BE2C (cell line): ENCODE measurements at regions not wholly inside any gene's neighbourhood (a gene's known extent, or its start where the extent isn't known, plus 50 kb on each side); places are given as distances from the start of the nearest gene placed in this dataset.

Source experiments
- DNase-seq: peaks from one replicate; pipeline ENCODE4 v3.0.0-alpha.2; 2020
- H3K27me3 ChIP-seq: fragments of 250-450 bp; sonication (Bioruptor Pico); 2 replicates; pipeline ENCODE4 v1.5.1; 2020; ENCODE audit warnings: mild to moderate bottlenecking
- H3K36me3 ChIP-seq: fragments of 250-450 bp; sonication (Bioruptor Pico); 2 replicates; pipeline ENCODE4 v1.5.1; 2020; ENCODE audit warnings: mild to moderate bottlenecking
- H3K4me1 ChIP-seq: fragments of 250-450 bp; sonication (Bioruptor Pico); 2 replicates; pipeline ENCODE4 v1.5.1; 2020
- H3K4me3 ChIP-seq: 2 replicates; pipeline ENCODE4 v1.5.1; 2011; ENCODE audit warnings: low read depth, low read length
- H3K9me3 ChIP-seq: fragments of 250-450 bp; sonication (Bioruptor Pico); 2 replicates; pipeline ENCODE4 v1.5.1; 2020
- TF ChIP-seq, protein P1 (sequence below): IDR thresholded peaks from 2 replicates; pipeline ENCODE4 v1.5.1; 2012; ENCODE audit warnings: mild to moderate bottlenecking, low read depth, low read length

- DNase-seq, result no peak
- H3K4me1 ChIP-seq, result no peaks in the 10 kb centered on the region
- H3K27me3 ChIP-seq, result no peaks in the 10 kb centered on the region; the same call in 1 of the 2 replicates
- H3K36me3 ChIP-seq, result no peaks in the 10 kb centered on the region
- H3K9me3 ChIP-seq, result no peaks in the 10 kb centered on the region
- TF ChIP-seq, protein P1, sequence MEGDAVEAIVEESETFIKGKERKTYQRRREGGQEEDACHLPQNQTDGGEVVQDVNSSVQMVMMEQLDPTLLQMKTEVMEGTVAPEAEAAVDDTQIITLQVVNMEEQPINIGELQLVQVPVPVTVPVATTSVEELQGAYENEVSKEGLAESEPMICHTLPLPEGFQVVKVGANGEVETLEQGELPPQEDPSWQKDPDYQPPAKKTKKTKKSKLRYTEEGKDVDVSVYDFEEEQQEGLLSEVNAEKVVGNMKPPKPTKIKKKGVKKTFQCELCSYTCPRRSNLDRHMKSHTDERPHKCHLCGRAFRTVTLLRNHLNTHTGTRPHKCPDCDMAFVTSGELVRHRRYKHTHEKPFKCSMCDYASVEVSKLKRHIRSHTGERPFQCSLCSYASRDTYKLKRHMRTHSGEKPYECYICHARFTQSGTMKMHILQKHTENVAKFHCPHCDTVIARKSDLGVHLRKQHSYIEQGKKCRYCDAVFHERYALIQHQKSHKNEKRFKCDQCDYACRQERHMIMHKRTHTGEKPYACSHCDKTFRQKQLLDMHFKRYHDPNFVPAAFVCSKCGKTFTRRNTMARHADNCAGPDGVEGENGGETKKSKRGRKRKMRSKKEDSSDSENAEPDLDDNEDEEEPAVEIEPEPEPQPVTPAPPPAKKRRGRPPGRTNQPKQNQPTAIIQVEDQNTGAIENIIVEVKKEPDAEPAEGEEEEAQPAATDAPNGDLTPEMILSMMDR, result no peak
- no peak overlapping the region for H3K4me3 ChIP-seq
These were observed 179.3 kb upstream of the HDDC2 start for GRCh38 chr6:125481056-125481455.

- H3K4me1 ChIP-seq, result no peaks in the 10 kb centered on the region
- H3K4me3 ChIP-seq, result no peak overlapping the region
- H3K36me3 ChIP-seq, result no peaks in the 10 kb centered on the region
- no peaks in the 10 kb centered on the region for H3K9me3 ChIP-seq
- H3K27me3 ChIP-seq, result no peaks in the 10 kb centered on the region; the same call in none of the 2 replicates
- TF ChIP-seq, protein P1, result no peak
- DNase-seq, result no peak
These were observed 184.0 kb upstream of the HDDC2 start for GRCh38 chr6:125485757-125486156.

DNA sequence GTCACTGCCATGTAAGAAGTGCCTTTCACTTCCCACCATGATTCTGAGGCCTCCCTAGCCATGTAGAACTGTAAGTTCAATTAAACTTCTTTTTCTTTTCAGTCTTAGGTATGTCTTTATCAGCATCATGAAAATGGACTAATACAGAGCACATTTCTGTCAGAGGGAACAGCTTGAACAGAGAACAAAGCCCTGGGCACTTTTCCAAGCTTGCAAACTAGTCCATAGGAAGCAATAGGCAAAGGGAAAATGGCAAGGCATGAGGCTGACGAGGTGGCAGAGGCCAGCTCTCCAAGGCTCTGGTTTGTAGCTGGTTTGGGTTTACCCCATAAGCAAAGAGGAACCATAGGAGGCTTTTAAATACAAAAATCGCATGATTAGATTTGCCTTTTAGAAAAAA lies 185.1 kb upstream of the HDDC2 start:
- Histone ChIP-seq H3K36me3 (no peaks in the 10 kb centered on the region), H3K27me3 (no peaks in the 10 kb centered on the region; the same call in none of the 2 replicates), H3K4me1 (no peaks in the 10 kb centered on the region), H3K4me3 (no peak overlapping the region), H3K9me3 (no peaks in the 10 kb centered on the region)
- no peak for DNase-seq
- TF ChIP-seq, protein P1, result no peak

DNA sequence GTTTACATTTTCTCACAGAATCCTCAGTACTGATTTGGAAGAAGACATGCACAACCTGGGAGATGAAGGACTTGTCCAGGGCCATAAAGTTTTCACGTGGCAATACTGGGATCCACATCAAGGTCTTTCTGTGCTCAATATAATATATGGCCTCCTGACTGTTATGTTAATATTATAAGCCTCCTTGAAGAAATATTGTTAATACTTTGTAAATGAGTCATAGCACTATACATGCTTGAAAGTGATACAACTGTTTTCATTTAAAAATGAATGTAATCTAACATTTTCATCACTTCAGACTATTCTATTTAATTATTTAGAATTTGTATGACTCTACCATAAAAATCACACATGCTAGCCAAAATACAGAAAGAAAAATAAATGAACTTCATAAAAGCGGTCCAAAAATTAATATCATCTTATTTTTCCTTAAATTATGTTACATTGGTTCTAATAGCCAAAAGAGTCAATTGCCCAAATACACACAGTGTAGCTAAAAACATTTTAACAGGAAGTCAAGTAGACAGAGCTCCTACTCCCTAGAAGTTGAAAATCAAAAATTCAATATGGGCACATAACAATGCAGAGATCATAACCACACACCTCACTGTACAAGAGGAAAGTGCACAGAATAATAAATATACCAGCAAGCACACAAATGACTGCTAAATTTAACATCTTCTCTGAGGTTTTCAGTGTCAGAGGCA lies 188.0 kb upstream of the HDDC2 start:
- TF ChIP-seq, protein P1, result no peak
- no peaks in the 10 kb centered on the region; the same call in 1 of the 2 replicates for H3K27me3 ChIP-seq
- no peaks in the 10 kb centered on the region for H3K4me1 ChIP-seq
- no peak for DNase-seq
- no peaks in the 10 kb centered on the region for H3K36me3 ChIP-seq
- H3K4me3 ChIP-seq, result no peak overlapping the region
- H3K9me3 ChIP-seq, result no peaks in the 10 kb centered on the region

GRCh38 chr6:125491860-125492618 lies 190.3 kb upstream of the HDDC2 start:
- no peak for DNase-seq
- H3K9me3 ChIP-seq, result no peaks in the 10 kb centered on the region
- no peaks in the 10 kb centered on the region for H3K36me3 ChIP-seq
- no peaks in the 10 kb centered on the region for H3K4me1 ChIP-seq
- TF ChIP-seq, protein P1, result no peak
- H3K27me3 ChIP-seq, result no peaks in the 10 kb centered on the region; the same call in 1 of the 2 replicates
- no peak overlapping the region for H3K4me3 ChIP-seq

- H3K27me3 ChIP-seq, result no peaks in the 10 kb centered on the region; the same call in 1 of the 2 replicates
- H3K4me1 ChIP-seq, result no peaks in the 10 kb centered on the region
- no peaks in the 10 kb centered on the region for H3K36me3 ChIP-seq
- no peak overlapping the region for H3K4me3 ChIP-seq
- TF ChIP-seq, protein P1, result no peak
- DNase-seq, result no peak
- H3K9me3 ChIP-seq, result no peaks in the 10 kb centered on the region
These were observed 196.8 kb upstream of the HDDC2 start for GRCh38 chr6:125498606-125499005.
